Hepatic stellate cell (primary cell): ENCODE measurements at regions not wholly inside any gene's neighbourhood (a gene's known extent, or its start where the extent isn't known, plus 50 kb on each side); places are given as distances from the start of the nearest gene placed in this dataset.
A peak's percentile ranks its signal among the peaks of the same experiment; 100 is the strongest.

Source experiments
- DNase-seq: peaks from one replicate; pipeline ENCODE4 v3.0.0; 2011; ENCODE audit warnings: low spot score

DNA sequence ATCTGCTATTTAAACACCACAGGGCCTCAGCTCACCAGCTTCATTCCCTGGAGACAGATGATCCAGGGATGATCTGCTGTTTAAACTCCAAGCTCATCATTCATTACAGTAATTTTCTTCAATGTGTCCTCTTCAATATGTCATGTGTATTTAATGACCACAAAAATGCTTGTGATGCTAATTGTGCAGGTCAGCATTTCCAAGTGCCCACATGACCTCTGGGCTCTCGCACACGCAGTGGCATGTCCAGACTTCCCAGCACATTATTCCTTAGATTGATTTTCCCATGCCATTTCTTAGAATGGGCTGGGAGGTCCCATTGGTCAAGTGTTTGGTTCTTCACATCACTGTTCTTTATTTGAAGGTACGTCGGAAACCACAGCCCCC, 434.4 kb downstream of the HAO1 start:
- DNase-seq = no peak

DNA sequence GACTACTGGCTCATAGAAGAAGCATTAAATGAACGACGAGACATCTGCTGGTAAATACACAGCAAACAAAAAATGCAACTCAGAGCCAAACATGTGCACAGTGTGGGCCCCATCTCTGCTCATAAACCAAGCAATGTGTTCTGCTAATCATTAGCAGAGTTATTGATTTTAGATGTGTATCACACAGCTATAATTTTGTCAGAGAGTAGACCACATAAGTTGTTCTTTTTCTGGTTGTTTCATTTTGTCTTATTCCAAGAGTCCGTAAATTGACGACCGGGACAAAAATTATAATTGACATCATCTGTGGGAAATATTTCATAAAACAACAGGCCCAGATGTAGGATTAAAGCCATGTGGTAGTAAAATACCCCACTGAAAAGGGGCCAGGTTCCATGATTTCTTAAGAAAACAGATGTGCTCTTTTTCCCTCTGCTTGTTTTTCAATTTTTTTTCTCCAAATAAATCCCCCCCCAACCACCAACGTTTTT, 423.6 kb downstream of the HAO1 start:
- no peak for DNase-seq

GRCh38 chr20:7520361-7520760, 419.9 kb downstream of the HAO1 start:
- DNase-seq = no peak

GRCh38 chr20:7523288-7523687, 417.0 kb downstream of the HAO1 start:
- no peak for DNase-seq

GRCh38 chr20:7540018-7540417, 400.2 kb downstream of the HAO1 start:
- DNase-seq = no peak

GRCh38 chr20:7540923-7541322, 399.3 kb downstream of the HAO1 start:
- no peak for DNase-seq

- DNase-seq = no peak
Measured at GRCh38 chr20:7571101-7571500, 369.2 kb downstream of the HAO1 start.

GRCh38 chr20:7571521-7572055, 368.7 kb downstream of the HAO1 start:
- DNase-seq = no peak

- no peak for DNase-seq
Measured at GRCh38 chr20:7579888-7580287, 360.4 kb downstream of the HAO1 start.

DNA sequence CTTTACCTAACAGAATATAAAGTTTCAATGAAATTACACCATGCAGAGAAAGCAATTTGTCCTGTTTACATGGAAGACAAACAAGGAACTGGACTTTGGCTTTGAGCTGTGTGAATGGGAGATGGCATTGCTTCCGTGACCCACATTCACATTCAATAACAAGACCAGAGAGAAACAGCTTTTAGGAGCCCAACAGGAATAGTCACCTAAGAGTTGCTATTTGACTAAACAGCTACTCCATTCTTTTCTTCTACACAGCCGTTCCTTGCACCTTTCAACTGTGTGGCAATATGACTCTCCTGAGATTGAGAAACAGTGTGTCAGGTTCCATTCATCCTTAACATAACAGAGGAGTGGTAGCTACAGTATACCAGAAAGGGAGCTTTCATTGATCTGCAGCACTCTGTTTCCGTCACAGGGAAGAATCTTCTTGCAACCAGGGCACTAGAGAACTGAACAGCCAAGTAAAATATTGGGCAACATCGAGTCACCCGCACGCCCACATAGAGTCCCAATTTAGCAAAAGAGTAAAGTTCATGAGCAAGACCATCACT, 355.1 kb downstream of the HAO1 start:
- DNase-seq = no peak

- DNase-seq = no peak
Measured at GRCh38 chr20:7586481-7586880, 353.8 kb downstream of the HAO1 start.

GRCh38 chr20:7589164-7589563, 351.1 kb downstream of the HAO1 start:
- DNase-seq = no peak

DNA sequence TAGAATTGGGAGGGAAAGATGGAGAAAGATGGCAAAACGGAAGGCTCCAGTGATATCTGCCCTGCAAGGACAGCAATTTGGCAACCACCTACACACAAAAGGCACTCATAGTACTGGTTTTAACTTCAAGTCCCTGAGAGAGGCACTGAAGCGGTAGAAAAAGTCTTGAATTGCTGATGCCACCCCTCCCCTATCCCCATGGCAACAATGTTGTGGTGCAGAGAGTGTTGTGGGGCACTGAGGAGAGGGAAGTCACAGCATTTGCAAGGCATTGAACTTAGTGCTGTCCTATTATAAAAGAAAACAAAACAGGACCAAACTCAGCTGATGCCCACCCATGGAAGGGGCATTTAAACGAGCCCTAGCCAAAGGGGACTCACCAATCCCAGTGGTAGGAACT, 343.7 kb downstream of the HAO1 start:
- no peak for DNase-seq

- no peak for DNase-seq
Measured at GRCh38 chr20:7601431-7601830, 338.8 kb downstream of the HAO1 start.

DNA sequence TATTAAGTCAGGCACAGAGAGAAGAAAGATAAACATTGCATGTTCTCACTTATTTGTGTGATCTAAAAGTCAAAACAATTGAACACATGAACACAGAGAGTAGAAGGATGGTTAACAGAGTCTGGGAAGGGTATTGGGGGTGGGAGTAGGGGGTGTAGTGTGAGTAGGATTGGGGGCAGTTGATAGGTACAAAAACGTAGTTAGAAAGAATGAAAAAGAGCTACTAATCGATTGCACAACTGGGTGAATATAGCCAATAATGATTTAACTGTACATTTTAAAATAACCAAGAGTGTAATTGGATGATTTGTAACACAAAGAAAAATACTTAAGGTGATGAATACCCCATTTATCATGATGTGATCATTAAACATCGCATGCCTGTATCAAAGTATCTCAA, 333.3 kb downstream of the HAO1 start:
- no peak for DNase-seq

- no peak for DNase-seq
Measured at GRCh38 chr20:7608250-7608649, 332.0 kb downstream of the HAO1 start.

- no peak for DNase-seq
Measured at GRCh38 chr20:7609251-7609650, 331.0 kb downstream of the HAO1 start.

GRCh38 chr20:7610681-7611080, 329.6 kb downstream of the HAO1 start:
- DNase-seq = no peak

DNA sequence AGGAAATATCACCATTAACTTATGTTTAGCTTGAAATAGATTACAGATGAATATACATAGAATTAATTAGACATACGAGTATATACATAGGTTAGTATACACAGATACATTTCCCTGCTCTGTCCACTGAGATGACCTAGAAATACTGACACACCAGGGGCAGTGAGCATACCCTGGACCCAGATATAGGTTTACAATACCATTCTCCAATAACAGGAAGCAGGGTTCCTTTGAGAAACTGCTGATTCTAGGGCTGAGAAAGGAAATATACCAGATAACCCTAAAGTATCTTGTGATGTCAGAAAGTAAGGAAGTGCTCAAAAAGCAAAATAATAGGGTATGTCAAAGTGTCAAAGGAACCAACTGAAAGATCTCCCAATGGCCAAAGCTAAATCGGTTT, 322.5 kb downstream of the HAO1 start:
- DNase-seq = no peak

GRCh38 chr20:7622399-7622961, 317.8 kb downstream of the HAO1 start:
- DNase-seq = no peak

- no peak for DNase-seq
Measured at GRCh38 chr20:7624886-7625285, 315.4 kb downstream of the HAO1 start.

DNA sequence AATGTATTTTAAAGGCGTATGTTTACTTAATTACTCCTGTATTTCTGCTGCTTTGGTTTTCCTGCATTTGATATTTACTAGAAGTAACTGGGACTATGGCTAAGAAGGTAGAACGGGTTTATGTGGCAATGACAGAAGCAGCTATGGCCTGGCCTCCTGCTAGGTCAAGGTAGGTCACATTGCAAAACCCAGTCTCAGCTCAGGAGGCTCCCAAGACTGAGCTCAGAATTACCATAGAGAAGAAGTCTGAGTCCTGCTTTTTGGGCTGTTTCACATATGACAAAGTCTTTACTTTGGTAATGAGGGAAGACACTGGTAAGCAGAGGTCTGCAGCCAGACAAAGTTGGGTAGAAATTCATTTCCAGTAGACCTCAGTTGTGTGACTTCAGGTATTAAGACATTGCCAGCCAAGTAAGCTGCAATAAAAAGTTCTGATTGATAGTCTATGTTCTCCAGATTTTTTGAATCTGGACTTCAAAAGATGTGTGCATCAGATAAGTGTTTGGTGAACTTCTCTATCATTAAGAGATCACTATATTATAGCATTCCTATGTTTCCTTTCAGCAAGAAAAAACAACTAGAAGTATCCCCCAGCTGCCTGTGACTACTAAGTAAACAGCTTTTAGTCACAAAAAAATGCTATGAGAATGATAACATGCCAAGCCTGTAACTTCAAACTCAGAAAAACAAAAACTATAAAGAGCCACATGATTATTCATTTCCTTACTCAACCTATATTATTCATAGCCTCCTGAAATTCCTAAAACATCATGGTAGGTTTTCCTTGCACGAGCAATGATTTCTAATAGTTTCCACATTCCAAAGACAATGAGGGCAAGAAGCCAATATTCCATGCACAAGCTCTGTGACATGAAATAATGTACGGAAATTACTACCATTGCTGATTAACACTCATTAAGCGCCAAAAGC, 312.3 kb downstream of the HAO1 start:
- peak; percentile 2 for DNase-seq

GRCh38 chr20:7629880-7630279, 310.4 kb downstream of the HAO1 start:
- no peak for DNase-seq
